Keratinocyte (primary cell): ENCODE measurements at regions not wholly inside any gene's neighbourhood (a gene's known extent, or its start where the extent isn't known, plus 50 kb on each side); places are given as distances from the start of the nearest gene placed in this dataset.

ENCODE experiments used
- DNase-seq: peaks from one replicate; pipeline ENCODE4 v3.0.0-alpha.2; 2011; ENCODE audit warnings: low read depth, missing footprints, low spot score
- FAIRE-seq: peaks from 2 replicates; lab custom pipeline; 2011; peaks lifted over from hg19 to GRCh38; lab: Jason Lieb, UNC
- H2AFZ ChIP-seq: 2 replicates; pipeline ENCODE4 v1.6.0; 2012; ENCODE audit warnings: low read length, control low read depth, inconsistent platforms; ENCODE audit not compliant: control insufficient read depth
- H3K27ac ChIP-seq: 2 replicates; pipeline ENCODE4 v1.5.1; 2011; ENCODE audit warnings: low read length; ENCODE audit not compliant: control insufficient read depth, insufficient read depth
- H3K27me3 ChIP-seq: 3 replicates; pipeline ENCODE4 v1.6.0; 2011; ENCODE audit warnings: low read length; ENCODE audit not compliant: control insufficient read depth, insufficient read depth; ENCODE audit errors: extremely low read depth
- H3K36me3 ChIP-seq, 2 experiments: 2 replicates in 1 of 2; 3 replicates in 1 of 2; pipeline ENCODE4 v1.5.1; 2011; ENCODE audit warnings: low read length in 2 of 2, mild to moderate bottlenecking in 1 of 2; ENCODE audit not compliant: control insufficient read depth in 2 of 2, insufficient read depth in 2 of 2; ENCODE audit errors: extremely low read depth in 1 of 2
- H3K4me1 ChIP-seq: 3 replicates; pipeline ENCODE4 v1.5.1; 2011; ENCODE audit warnings: low read length; ENCODE audit not compliant: control insufficient read depth, insufficient read depth; ENCODE audit errors: extremely low read depth
- H3K4me2 ChIP-seq: 3 replicates; pipeline ENCODE4 v1.6.0; 2011; ENCODE audit warnings: low read depth, low read length; ENCODE audit not compliant: control insufficient read depth, insufficient read depth; ENCODE audit errors: extremely low read depth
- H3K4me3 ChIP-seq, 3 experiments: fragments of 200-600 bp in 1 of 3; sonication (generic) in 1 of 3; 2 replicates in 2 of 3; 3 replicates in 1 of 3; pipeline ENCODE4 v1.5.1; 2011 to 2016; ENCODE audit warnings: low read length in 3 of 3, mild to moderate bottlenecking in 3 of 3, control low read depth in 2 of 3, inconsistent platforms in 1 of 3, low read depth in 1 of 3, mixed read lengths in 1 of 3, mixed run types in 1 of 3, moderate library complexity in 1 of 3; ENCODE audit not compliant: control insufficient read depth in 2 of 3, insufficient read depth in 2 of 3; ENCODE audit errors: extremely low read depth in 1 of 3
- H3K79me2 ChIP-seq: 2 replicates; pipeline ENCODE4 v1.6.0; 2012; ENCODE audit warnings: low read length; ENCODE audit not compliant: control insufficient read depth, insufficient read depth
- H3K9ac ChIP-seq: 3 replicates; pipeline ENCODE4 v1.6.0; 2011; ENCODE audit warnings: low read length; ENCODE audit not compliant: control insufficient read depth, insufficient read depth; ENCODE audit errors: extremely low read depth
- H3K9me1 ChIP-seq: 3 replicates; pipeline ENCODE4 v1.6.0; 2011; ENCODE audit warnings: low read length; ENCODE audit not compliant: control insufficient read depth, insufficient read depth; ENCODE audit errors: extremely low read depth
- H3K9me3 ChIP-seq: 2 replicates; pipeline ENCODE4 v1.5.1; 2012; ENCODE audit warnings: low read depth, low read length; ENCODE audit not compliant: control insufficient read depth
- H4K20me1 ChIP-seq: 3 replicates; pipeline ENCODE4 v1.6.0; 2011; ENCODE audit warnings: low read length; ENCODE audit not compliant: control insufficient read depth, insufficient read depth; ENCODE audit errors: extremely low read depth
- EZH2 ChIP-seq: IDR thresholded peaks from one replicate; pipeline ENCODE4 v1.6.1; 2012; ENCODE audit warnings: inconsistent platforms, mild to moderate bottlenecking, low read length, moderate library complexity
- dilution Hi-C: fragments of 300-500 bp; cut with MboI; formaldehyde crosslinking; loops from one replicate; pipeline ENCODE4 v1.7.0; 2020; ENCODE audit warnings: low sequenced_read_pairs; ENCODE audit not compliant: extremely low pct_ligation_motif_present
- TF ChIP-seq, protein P1 (sequence below), 3 experiments: IDR thresholded peaks in 1 of 3; conservative IDR thresholded peaks in 1 of 3; optimal IDR thresholded peaks in 1 of 3; 2 replicates in 2 of 3; 3 replicates in 1 of 3; pipeline versions ENCODE3 to v1.5.1; 2011; ENCODE audit warnings: low read length in 3 of 3, mild to moderate bottlenecking in 3 of 3, moderate library complexity in 2 of 3, control low read depth in 1 of 3, inconsistent platforms in 1 of 3; ENCODE audit not compliant: insufficient read depth in 2 of 3; ENCODE audit errors: extremely low read depth in 1 of 3

DNA sequence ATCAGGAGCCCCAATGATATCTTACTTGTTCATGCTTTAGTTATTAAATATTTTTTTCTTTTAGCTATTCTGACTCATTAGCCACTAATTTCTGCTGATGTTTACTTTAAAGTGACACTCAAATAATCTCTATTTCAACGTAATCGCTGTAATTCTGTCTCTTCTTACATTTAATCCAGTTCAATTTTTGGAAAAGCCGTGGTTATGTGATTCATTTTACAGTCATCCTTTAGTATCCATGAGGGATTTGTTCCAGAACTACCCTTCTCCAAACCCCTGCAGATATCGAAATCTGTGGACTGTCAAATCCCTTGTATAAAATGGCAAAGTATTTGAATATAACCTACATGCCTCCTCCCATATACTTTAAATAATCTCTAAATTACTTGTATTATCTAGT is 1103.4 kb downstream of the LRFN5 start:
- no peak overlapping the region for H3K9ac ChIP-seq
- H3K36me3 ChIP-seq: no peaks in the 10 kb centered on the region
- no peaks in the 10 kb centered on the region for H3K79me2 ChIP-seq
- H3K4me3 ChIP-seq: no peak overlapping the region
- H3K27ac ChIP-seq: no peak overlapping the region
- H3K4me2 ChIP-seq: no peak overlapping the region
- H3K27me3 ChIP-seq: no peaks in the 10 kb centered on the region
- FAIRE-seq (no peak), DNase-seq (no peak)
- dilution Hi-C loops: no loop called here
- no peak overlapping the region for H2AFZ ChIP-seq
- H3K4me1 ChIP-seq: peaks cover under 1% of the 10 kb centered on the region
- H4K20me1 ChIP-seq: no peaks in the 10 kb centered on the region
- no peaks in the 10 kb centered on the region for H3K9me3 ChIP-seq
- TF ChIP-seq, protein P1, sequence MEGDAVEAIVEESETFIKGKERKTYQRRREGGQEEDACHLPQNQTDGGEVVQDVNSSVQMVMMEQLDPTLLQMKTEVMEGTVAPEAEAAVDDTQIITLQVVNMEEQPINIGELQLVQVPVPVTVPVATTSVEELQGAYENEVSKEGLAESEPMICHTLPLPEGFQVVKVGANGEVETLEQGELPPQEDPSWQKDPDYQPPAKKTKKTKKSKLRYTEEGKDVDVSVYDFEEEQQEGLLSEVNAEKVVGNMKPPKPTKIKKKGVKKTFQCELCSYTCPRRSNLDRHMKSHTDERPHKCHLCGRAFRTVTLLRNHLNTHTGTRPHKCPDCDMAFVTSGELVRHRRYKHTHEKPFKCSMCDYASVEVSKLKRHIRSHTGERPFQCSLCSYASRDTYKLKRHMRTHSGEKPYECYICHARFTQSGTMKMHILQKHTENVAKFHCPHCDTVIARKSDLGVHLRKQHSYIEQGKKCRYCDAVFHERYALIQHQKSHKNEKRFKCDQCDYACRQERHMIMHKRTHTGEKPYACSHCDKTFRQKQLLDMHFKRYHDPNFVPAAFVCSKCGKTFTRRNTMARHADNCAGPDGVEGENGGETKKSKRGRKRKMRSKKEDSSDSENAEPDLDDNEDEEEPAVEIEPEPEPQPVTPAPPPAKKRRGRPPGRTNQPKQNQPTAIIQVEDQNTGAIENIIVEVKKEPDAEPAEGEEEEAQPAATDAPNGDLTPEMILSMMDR (optimal IDR thresholded peaks at IDR 0.05 in 1 of 3, IDR thresholded peaks at IDR 0.05 in 1 of 3, conservative IDR thresholded peaks at IDR 0.05 in 1 of 3; ENCODE audit: extremely low read depth in 1 of 3, insufficient read depth in 2 of 3, low read length in 3 of 3): no peak
- no peak for TF ChIP-seq EZH2
- no peaks in the 10 kb centered on the region for H3K9me1 ChIP-seq

DNA sequence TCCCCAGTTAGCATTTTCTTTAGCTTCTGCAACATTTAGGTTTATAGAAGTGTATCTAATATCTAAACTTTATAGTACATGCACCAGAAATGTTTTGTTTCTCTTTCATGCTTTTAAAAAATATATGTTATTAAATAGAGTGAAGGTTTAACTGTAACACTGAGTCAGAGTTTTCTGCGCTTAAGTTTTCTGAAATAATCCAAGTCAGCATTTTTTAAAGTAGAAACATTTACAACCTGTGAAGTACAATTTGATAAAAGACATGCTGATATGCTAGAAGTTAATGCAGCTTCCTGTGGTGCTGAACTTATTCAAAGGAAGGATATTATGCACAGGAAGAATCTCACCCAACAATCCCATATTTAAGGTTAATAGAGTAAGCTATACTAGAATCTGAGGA is 1096.8 kb downstream of the LRFN5 start:
- no peak overlapping the region for H2AFZ ChIP-seq
- H4K20me1 ChIP-seq: no peaks in the 10 kb centered on the region
- FAIRE-seq (no peak), DNase-seq (no peak)
- H3K4me2 ChIP-seq: no peak overlapping the region
- dilution Hi-C loops: no loop called here
- TF ChIP-seq, protein P1 (optimal IDR thresholded peaks at IDR 0.05 in 1 of 3, IDR thresholded peaks at IDR 0.05 in 1 of 3, conservative IDR thresholded peaks at IDR 0.05 in 1 of 3; ENCODE audit: extremely low read depth in 1 of 3, insufficient read depth in 2 of 3, low read length in 3 of 3): no peak
- no peak for TF ChIP-seq EZH2
- H3K27ac ChIP-seq: no peak overlapping the region
- no peaks in the 10 kb centered on the region for H3K36me3 ChIP-seq
- no peaks in the 10 kb centered on the region for H3K4me1 ChIP-seq
- no peak overlapping the region for H3K4me3 ChIP-seq
- no peaks in the 10 kb centered on the region for H3K9me3 ChIP-seq
- no peaks in the 10 kb centered on the region for H3K27me3 ChIP-seq
- H3K9me1 ChIP-seq: no peaks in the 10 kb centered on the region
- no peak overlapping the region for H3K9ac ChIP-seq
- no peaks in the 10 kb centered on the region for H3K79me2 ChIP-seq
